ENCODE measurements at regions not wholly inside any gene's neighbourhood (a gene's known extent, or its start where the extent isn't known, plus 50 kb on each side); places are given as distances from the start of the nearest gene placed in this dataset.

DNA sequence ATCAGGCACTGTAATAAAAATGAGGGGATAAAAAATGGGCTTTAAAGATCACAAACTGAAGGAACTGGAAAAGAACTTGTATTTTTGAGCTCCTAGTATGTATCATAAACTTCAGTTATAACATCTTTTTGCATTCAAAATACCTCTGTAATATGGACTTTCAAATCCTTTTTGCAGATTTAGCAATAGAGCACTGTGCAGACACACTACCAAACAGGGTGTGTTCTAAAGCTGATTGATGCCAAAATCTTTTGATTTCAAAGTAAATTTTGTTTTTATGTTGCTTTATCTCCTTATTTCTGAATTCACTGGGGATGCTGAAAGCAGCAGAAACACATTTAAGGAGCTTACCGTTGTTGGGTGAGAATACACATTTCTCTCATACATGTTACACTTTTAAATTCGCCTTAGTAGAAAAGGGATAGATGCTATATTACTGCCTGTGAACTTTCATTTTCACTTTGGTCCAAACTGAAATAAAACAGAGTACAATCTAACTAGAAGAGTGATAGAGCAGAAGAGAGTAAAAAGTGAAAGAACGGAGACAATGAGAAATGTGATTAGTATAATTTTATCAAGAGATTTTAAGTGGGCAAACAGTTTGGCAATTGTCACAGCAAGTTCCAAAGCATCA lies 1126.6 kb downstream of the BRINP3 start:
- DNase-seq (ENCODE audit: low spot score) (no peak), ATAC-seq (ENCODE audit: low FRiP score) (no peak)
- TF ChIP-seq, protein P1, sequence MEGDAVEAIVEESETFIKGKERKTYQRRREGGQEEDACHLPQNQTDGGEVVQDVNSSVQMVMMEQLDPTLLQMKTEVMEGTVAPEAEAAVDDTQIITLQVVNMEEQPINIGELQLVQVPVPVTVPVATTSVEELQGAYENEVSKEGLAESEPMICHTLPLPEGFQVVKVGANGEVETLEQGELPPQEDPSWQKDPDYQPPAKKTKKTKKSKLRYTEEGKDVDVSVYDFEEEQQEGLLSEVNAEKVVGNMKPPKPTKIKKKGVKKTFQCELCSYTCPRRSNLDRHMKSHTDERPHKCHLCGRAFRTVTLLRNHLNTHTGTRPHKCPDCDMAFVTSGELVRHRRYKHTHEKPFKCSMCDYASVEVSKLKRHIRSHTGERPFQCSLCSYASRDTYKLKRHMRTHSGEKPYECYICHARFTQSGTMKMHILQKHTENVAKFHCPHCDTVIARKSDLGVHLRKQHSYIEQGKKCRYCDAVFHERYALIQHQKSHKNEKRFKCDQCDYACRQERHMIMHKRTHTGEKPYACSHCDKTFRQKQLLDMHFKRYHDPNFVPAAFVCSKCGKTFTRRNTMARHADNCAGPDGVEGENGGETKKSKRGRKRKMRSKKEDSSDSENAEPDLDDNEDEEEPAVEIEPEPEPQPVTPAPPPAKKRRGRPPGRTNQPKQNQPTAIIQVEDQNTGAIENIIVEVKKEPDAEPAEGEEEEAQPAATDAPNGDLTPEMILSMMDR (IDR thresholded peaks at IDR 0.05), result no peak

DNA sequence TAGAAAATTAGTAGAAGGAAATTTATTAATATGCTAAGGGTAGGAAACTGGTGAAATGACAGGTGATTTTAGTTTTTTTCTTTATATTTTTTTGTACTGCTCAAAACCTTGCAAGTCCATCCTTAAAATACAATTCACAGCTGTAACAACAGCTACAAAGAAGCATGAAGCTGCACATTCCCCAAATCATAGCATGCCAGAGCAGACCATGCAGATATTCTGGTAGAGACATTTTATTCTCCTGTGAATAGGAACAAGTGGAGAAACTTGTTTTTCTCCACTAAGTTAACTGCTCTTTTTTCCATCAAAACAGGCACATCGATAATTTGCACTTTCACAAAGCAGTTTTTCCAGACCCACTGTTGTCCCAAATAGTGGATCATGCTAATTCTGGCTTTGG lies 1125.7 kb downstream of the BRINP3 start:
- ATAC-seq (ENCODE audit: low FRiP score) (no peak), DNase-seq (ENCODE audit: low spot score) (no peak)
- TF ChIP-seq, protein P1 (IDR thresholded peaks at IDR 0.05), result no peak

DNA sequence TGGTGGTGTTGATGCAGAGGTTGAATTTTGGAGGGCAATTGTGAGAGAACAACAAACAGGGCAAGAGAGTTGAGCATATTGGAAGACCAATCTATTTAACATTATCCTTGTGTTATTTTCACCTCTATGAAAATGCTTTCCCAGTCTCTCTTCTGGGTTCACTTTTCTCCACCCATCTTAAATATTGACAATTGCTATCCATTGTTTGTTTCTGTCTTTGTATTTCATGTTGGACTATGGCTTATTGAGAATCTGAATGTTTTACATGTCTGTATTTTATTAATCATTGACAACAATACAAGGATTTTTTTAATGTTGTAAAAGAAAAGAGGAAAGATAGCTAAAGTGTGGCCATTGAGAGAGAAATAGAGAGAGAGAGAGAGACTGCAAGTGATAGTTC lies 1121.5 kb downstream of the BRINP3 start:
- no peak for ATAC-seq (ENCODE audit: low FRiP score)
- DNase-seq (ENCODE audit: low spot score), result no peak
- TF ChIP-seq, protein P1 (IDR thresholded peaks at IDR 0.05), result no peak

DNA sequence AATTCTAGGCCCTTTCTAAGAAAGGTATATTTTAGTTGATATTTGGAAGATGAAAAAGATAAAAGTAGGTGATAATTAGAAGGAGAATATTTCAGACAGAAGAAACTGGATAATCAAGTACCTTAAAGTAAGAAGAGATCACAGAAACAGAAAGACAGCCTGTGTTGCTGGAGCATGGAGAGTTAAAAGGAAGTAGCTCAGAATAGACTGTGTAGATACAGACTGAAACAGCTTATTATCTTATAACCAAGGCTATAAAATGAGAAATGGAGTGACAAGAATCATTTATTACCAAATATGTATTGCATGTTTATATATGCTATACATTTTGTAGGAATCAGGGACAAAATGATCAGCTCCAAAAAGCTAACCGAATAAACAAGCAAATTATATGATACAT lies 1120.3 kb downstream of the BRINP3 start:
- ATAC-seq (ENCODE audit: low FRiP score) (no peak), DNase-seq (ENCODE audit: low spot score) (no peak)
- TF ChIP-seq, protein P1 (IDR thresholded peaks at IDR 0.05), result no peak

DNA sequence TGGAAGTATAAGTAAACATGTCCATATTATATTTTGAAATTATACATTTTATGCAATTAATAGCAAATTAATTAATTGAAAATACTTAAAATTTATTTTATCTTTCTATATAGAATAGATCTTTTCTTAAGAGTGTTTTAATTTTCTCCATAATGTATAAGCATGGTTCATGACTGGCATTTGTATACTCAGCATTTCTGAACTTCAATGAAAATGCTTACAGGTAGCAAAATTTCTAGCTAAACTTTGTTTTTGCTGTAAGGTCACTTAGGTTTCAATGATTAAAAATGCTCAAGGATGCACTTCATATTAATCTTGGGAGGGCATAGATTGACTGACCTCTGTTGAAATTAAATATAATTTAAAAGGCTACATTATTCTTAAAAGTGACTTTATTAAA lies 1108.1 kb downstream of the BRINP3 start:
- no peak for ATAC-seq (ENCODE audit: low FRiP score)
- no peak for DNase-seq (ENCODE audit: low spot score)
- TF ChIP-seq, protein P1 (IDR thresholded peaks at IDR 0.05), result no peak

DNA sequence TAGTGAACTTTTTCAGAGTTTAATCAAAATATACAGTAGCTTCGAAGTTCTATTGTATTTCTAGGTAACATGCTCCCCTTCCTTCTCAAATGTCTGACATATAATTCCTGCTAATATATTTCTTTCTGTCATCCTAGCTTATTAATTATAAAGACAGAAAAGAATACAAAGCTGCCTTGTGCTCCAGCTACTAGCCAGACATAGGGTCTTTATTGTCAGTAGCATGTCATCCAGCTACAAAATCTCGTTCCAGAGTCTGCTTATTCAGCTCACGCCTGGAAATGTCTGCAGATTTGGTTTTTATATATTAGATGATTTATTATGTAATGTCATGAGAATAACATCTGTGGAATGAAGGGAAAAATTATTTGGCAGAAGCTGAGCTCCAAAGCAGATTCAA lies 1102.8 kb downstream of the BRINP3 start:
- ATAC-seq (ENCODE audit: low FRiP score), result no peak
- DNase-seq (ENCODE audit: low spot score), result no peak
- TF ChIP-seq, protein P1 (IDR thresholded peaks at IDR 0.05), result no peak

DNA sequence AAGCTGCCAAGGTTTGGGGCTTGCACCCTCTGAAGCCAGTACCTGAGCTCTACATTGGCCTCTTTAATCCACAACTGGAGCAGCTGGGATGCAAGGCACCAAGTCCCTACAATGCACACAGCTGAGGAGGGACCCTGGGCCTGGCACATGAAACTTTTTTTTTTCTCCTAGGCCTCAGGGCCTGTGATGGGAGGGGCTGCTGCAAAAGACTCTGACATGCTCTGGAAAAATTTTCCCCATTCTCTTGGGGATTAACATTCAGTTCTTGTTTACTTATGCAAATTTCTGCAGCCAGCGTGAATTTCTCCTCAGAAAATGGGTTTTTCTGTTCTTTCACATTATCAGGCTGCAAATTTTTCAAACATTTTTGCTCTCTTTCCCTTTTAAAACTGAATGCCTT lies 1072.2 kb downstream of the BRINP3 start:
- ATAC-seq (ENCODE audit: low FRiP score), result no peak
- TF ChIP-seq, protein P1 (IDR thresholded peaks at IDR 0.05), result no peak
- no peak for DNase-seq (ENCODE audit: low spot score)

Measured in omental fat pad (tissue), 3 donors.